Parathyroid adenoma (tissue), 2 donors: ENCODE measurements at regions not wholly inside any gene's neighbourhood (a gene's known extent, or its start where the extent isn't known, plus 50 kb on each side); places are given as distances from the start of the nearest gene placed in this dataset.
A peak's percentile ranks its signal among the peaks of the same experiment; 100 is the strongest.

Experiments
- H2AFZ ChIP-seq: fragments of 300-600 bp; sonication (generic); one replicate; pipeline ENCODE4 v1.7.0; 2017; ENCODE audit warnings: antibody characterized with exemption, mild to moderate bottlenecking
- H3K27ac ChIP-seq: fragments of 300-600 bp; sonication (generic); one replicate; pipeline ENCODE4 v1.7.0; 2017
- H3K27me3 ChIP-seq: fragments of 300-600 bp; sonication (generic); one replicate; pipeline ENCODE4 v1.7.0; 2017; ENCODE audit warnings: low read length; ENCODE audit not compliant: control insufficient read depth, insufficient read depth
- H3K36me3 ChIP-seq: fragments of 300-600 bp; sonication (generic); one replicate; pipeline ENCODE4 v1.7.0; 2017; ENCODE audit warnings: low read length; ENCODE audit not compliant: control insufficient read depth, insufficient read depth
- H3K4me1 ChIP-seq: fragments of 300-600 bp; sonication (generic); one replicate; pipeline ENCODE4 v1.7.0; 2017; ENCODE audit warnings: control low read depth
- H3K4me2 ChIP-seq: fragments of 300-600 bp; sonication (generic); one replicate; pipeline ENCODE4 v1.7.0; 2017; ENCODE audit warnings: low read length
- H3K4me3 ChIP-seq: fragments of 300-600 bp; sonication (generic); one replicate; pipeline ENCODE4 v1.7.0; 2017; ENCODE audit warnings: low read depth, low read length
- H3K79me2 ChIP-seq: fragments of 300-600 bp; sonication (generic); one replicate; pipeline ENCODE4 v1.7.0; 2017; ENCODE audit warnings: control low read depth
- H3K9ac ChIP-seq: fragments of 300-600 bp; sonication (generic); one replicate; pipeline ENCODE4 v1.7.0; 2017; ENCODE audit warnings: mild to moderate bottlenecking
- H3K9me3 ChIP-seq: fragments of 300-600 bp; sonication (generic); one replicate; pipeline ENCODE4 v1.7.0; 2017; ENCODE audit warnings: low read length; ENCODE audit not compliant: control insufficient read depth
- CTCF ChIP-seq: fragments of 300-600 bp; sonication (generic); IDR thresholded peaks from one replicate; pipeline ENCODE4 v1.7.0; 2017; ENCODE audit warnings: antibody characterized with exemption, mild to moderate bottlenecking
- donor health status: primary hyperparathyroidism.

GRCh38 chrX:40476958-40477357 lies 103.8 kb upstream of the ATP6AP2 start:
- Histone ChIP-seq H3K27me3 (no peaks in the 10 kb centered on the region), H3K9me3 (no peaks in the 10 kb centered on the region), H3K27ac (no peak overlapping the region), H3K79me2 (no peaks in the 10 kb centered on the region), H3K9ac (no peak overlapping the region), H3K4me2 (no peak overlapping the region), H3K4me1 (peaks cover 5% of the 10 kb centered on the region), H3K36me3 (no peaks in the 10 kb centered on the region), H3K4me3 (no peak overlapping the region), H2AFZ (no peak overlapping the region)
- TF ChIP-seq CTCF, result no peak

GRCh38 chrX:40474645-40475044 lies 106.1 kb upstream of the ATP6AP2 start:
- no peak overlapping the region for H3K4me3 ChIP-seq
- TF ChIP-seq CTCF, result no peak
- H3K4me1 ChIP-seq, result peaks cover 2% of the 10 kb centered on the region
- no peaks in the 10 kb centered on the region for H3K36me3 ChIP-seq
- no peaks in the 10 kb centered on the region for H3K9me3 ChIP-seq
- H3K79me2 ChIP-seq, result no peaks in the 10 kb centered on the region
- H3K9ac ChIP-seq, result no peak overlapping the region
- no peak overlapping the region for H3K27ac ChIP-seq
- no peak overlapping the region for H2AFZ ChIP-seq
- H3K4me2 ChIP-seq, result no peak overlapping the region
- no peaks in the 10 kb centered on the region for H3K27me3 ChIP-seq

GRCh38 chrX:40474205-40474626 lies 106.6 kb upstream of the ATP6AP2 start:
- Histone ChIP-seq H3K4me3 (no peak overlapping the region), H3K4me2 (no peak overlapping the region), H3K79me2 (no peaks in the 10 kb centered on the region), H3K27ac (no peak overlapping the region), H3K9me3 (no peaks in the 10 kb centered on the region), H3K4me1 (peaks cover 2% of the 10 kb centered on the region), H3K36me3 (no peaks in the 10 kb centered on the region), H3K27me3 (no peaks in the 10 kb centered on the region), H3K9ac (no peak overlapping the region), H2AFZ (peak overlapping the region; percentile 69)
- TF ChIP-seq CTCF, result no peak

- Histone ChIP-seq H2AFZ (peak overlapping the region; percentile 69), H3K4me2 (no peak overlapping the region), H3K9ac (no peak overlapping the region), H3K4me3 (no peak overlapping the region), H3K79me2 (no peaks in the 10 kb centered on the region), H3K9me3 (no peaks in the 10 kb centered on the region), H3K4me1 (peaks cover 2% of the 10 kb centered on the region), H3K36me3 (no peaks in the 10 kb centered on the region), H3K27ac (no peak overlapping the region), H3K27me3 (no peaks in the 10 kb centered on the region)
- no peak for TF ChIP-seq CTCF
These were observed 107.1 kb upstream of the ATP6AP2 start for GRCh38 chrX:40473460-40474204.
